ENCODE measurements at regions not wholly inside any gene's neighbourhood (a gene's known extent, or its start where the extent isn't known, plus 50 kb on each side); places are given as distances from the start of the nearest gene placed in this dataset.

GRCh38 chr6:140980265-140980887 is 1152.3 kb upstream of the GJE1 start:
- peak; percentile 60 for DNase-seq (ENCODE audit: low read depth)

- DNase-seq (ENCODE audit: low read depth) = peak; percentile 99
These were observed 1153.1 kb upstream of the GJE1 start for GRCh38 chr6:140979642-140980091.

GRCh38 chr6:140977403-140977802 is 1155.3 kb upstream of the GJE1 start:
- DNase-seq (ENCODE audit: low read depth) = peak; percentile 81

- DNase-seq (ENCODE audit: low read depth) = no peak
These were observed 1155.9 kb upstream of the GJE1 start for GRCh38 chr6:140976806-140977205.

- DNase-seq (ENCODE audit: low read depth) = no peak
These were observed 1162.2 kb upstream of the GJE1 start for GRCh38 chr6:140970485-140970884.

- DNase-seq (ENCODE audit: low read depth) = no peak
These were observed 1164.7 kb upstream of the GJE1 start for GRCh38 chr6:140968062-140968461.

- DNase-seq (ENCODE audit: low read depth) = peak; percentile 45
These were observed 1166.0 kb upstream of the GJE1 start for GRCh38 chr6:140966676-140967075.

GRCh38 chr6:140960566-140960965 is 1172.2 kb upstream of the GJE1 start:
- peak; percentile 72 for DNase-seq (ENCODE audit: low read depth)

- no peak for DNase-seq (ENCODE audit: low read depth)
These were observed 1175.3 kb upstream of the GJE1 start for GRCh38 chr6:140957386-140957785.

- peak; percentile 37 for DNase-seq (ENCODE audit: low read depth)
These were observed 1176.0 kb upstream of the GJE1 start for GRCh38 chr6:140956571-140957369.

- DNase-seq (ENCODE audit: low read depth) = no peak
These were observed 1192.3 kb upstream of the GJE1 start for GRCh38 chr6:140940251-140940925.

GRCh38 chr6:140932909-140933308 is 1199.8 kb upstream of the GJE1 start:
- DNase-seq (ENCODE audit: low read depth) = no peak

GRCh38 chr6:140931581-140931980 is 1201.1 kb upstream of the GJE1 start:
- DNase-seq (ENCODE audit: low read depth) = peak; percentile 42

- DNase-seq (ENCODE audit: low read depth) = no peak
These were observed 1203.6 kb upstream of the GJE1 start for GRCh38 chr6:140929121-140929520.

GRCh38 chr6:140923048-140923447 is 1209.7 kb upstream of the GJE1 start:
- peak; percentile 24 for DNase-seq (ENCODE audit: low read depth)

- peak; percentile 94 for DNase-seq (ENCODE audit: low read depth)
These were observed 1211.1 kb upstream of the GJE1 start for GRCh38 chr6:140921366-140922226.

GRCh38 chr6:140917911-140918310 is 1214.8 kb upstream of the GJE1 start:
- no peak for DNase-seq (ENCODE audit: low read depth)

- no peak for DNase-seq (ENCODE audit: low read depth)
These were observed 1217.2 kb upstream of the GJE1 start for GRCh38 chr6:140915551-140915950.

GRCh38 chr6:140915103-140915502 is 1217.6 kb upstream of the GJE1 start:
- no peak for DNase-seq (ENCODE audit: low read depth)

GRCh38 chr6:140912686-140913085 is 1220.0 kb upstream of the GJE1 start:
- DNase-seq (ENCODE audit: low read depth) = no peak

- DNase-seq (ENCODE audit: low read depth) = no peak
These were observed 1223.1 kb upstream of the GJE1 start for GRCh38 chr6:140909625-140910024.

- peak; percentile 67 for DNase-seq (ENCODE audit: low read depth)
These were observed 1223.6 kb upstream of the GJE1 start for GRCh38 chr6:140909156-140909555.
